ENCODE measurements at regions not wholly inside any gene's neighbourhood (a gene's known extent, or its start where the extent isn't known, plus 50 kb on each side); places are given as distances from the start of the nearest gene placed in this dataset.

- peak; percentile 64 for TF ChIP-seq NFE2L1 (CRISPR knock-in tag; IDR thresholded peaks at IDR 0.05)
These were observed 63.1 kb upstream of the UNC93A start (continued) for GRCh38 chr6:167227984-167228383.

- H3K27ac Mint-ChIP-seq, result peak overlapping the region; percentile 89
- peak overlapping the region; percentile 91 for H3K4me3 Mint-ChIP-seq
These were observed 61.5 kb upstream of the UNC93A start for GRCh38 chr6:167229586-167229985.

GRCh38 chr6:167230288-167230687, 60.8 kb upstream of the UNC93A start:
- Mint-ChIP-seq H3K4me1 (peaks cover 75% of the 10 kb centered on the region), H3K36me3 (peaks cover 52% of the 10 kb centered on the region), H3K27me3 (ENCODE audit: low read depth) (no peaks in the 10 kb centered on the region), H3K9me3 (no peaks in the 10 kb centered on the region), H3K4me3 (peak overlapping the region; percentile 91), H3K27ac (peak overlapping the region; percentile 87)
- ChIA-PET POLR2A (interaction anchor here (1.1 kb wide), 1 partner anchor 8 kb away, joined by 5 read pairs; no protein-coding TSS in a partner anchor), CTCF (interaction anchor here (1.5 to 2.0 kb wide), 2 partner anchors 12 to 14 kb away, joined by 7 read pairs; no protein-coding TSS in a partner anchor)
- DNase-seq (ENCODE audit: low spot score), result no peak
- no peak for ATAC-seq
- TF ChIP-seq TEAD4 (CRISPR knock-in tag; IDR thresholded peaks at IDR 0.05) (no peak), IRF1 (CRISPR knock-in tag; IDR thresholded peaks at IDR 0.05) (no peak), PRRX2 (CRISPR knock-in tag; IDR thresholded peaks at IDR 0.05) (no peak), GABPB1 (CRISPR knock-in tag; IDR thresholded peaks at IDR 0.05) (no peak), ESRRA (CRISPR knock-in tag; IDR thresholded peaks at IDR 0.05; ENCODE audit: borderline replicate concordance) (no peak), ZBTB43 (CRISPR knock-in tag; IDR thresholded peaks at IDR 0.05) (no peak), NR2C2 (CRISPR knock-in tag; IDR thresholded peaks at IDR 0.05) (no peak), CREM (CRISPR knock-in tag; IDR thresholded peaks at IDR 0.05) (no peak), SMAD4 (CRISPR knock-in tag; IDR thresholded peaks at IDR 0.05) (no peak), HMGXB4 (CRISPR knock-in tag; IDR thresholded peaks at IDR 0.05) (no peak), HMGA2 (CRISPR knock-in tag; IDR thresholded peaks at IDR 0.05) (no peak), KAT7 (CRISPR knock-in tag; IDR thresholded peaks at IDR 0.05; ENCODE audit: borderline replicate concordance) (no peak), ZNF281 (CRISPR knock-in tag; IDR thresholded peaks at IDR 0.05) (no peak), CDX4 (CRISPR knock-in tag; IDR thresholded peaks at IDR 0.05; ENCODE audit: borderline replicate concordance) (no peak), RELA (CRISPR knock-in tag; IDR thresholded peaks at IDR 0.05; ENCODE audit: borderline replicate concordance) (no peak)

More at GRCh38 chr6:167229586-167229985, 61.5 kb upstream of the UNC93A start:
- no peaks in the 10 kb centered on the region for H3K9me3 Mint-ChIP-seq
- H3K27me3 Mint-ChIP-seq (ENCODE audit: low read depth), result no peaks in the 10 kb centered on the region
- peaks cover 46% of the 10 kb centered on the region for H3K36me3 Mint-ChIP-seq
- TF ChIP-seq JUN (CRISPR knock-in tag; IDR thresholded peaks at IDR 0.05) (no peak), HMGA2 (CRISPR knock-in tag; IDR thresholded peaks at IDR 0.05) (no peak), PRDM15 (CRISPR knock-in tag; IDR thresholded peaks at IDR 0.05) (no peak), CREM (CRISPR knock-in tag; IDR thresholded peaks at IDR 0.05) (no peak), KAT7 (CRISPR knock-in tag; IDR thresholded peaks at IDR 0.05; ENCODE audit: borderline replicate concordance) (0 out of 2 replicates have a peak, but pooled peaks have one; percentile 43), ESRRA (CRISPR knock-in tag; IDR thresholded peaks at IDR 0.05; ENCODE audit: borderline replicate concordance) (no peak), JAZF1 (CRISPR knock-in tag; IDR thresholded peaks at IDR 0.05) (no peak)
- peaks cover 76% of the 10 kb centered on the region for H3K4me1 Mint-ChIP-seq
- DNase-seq (ENCODE audit: low spot score) (no peak), ATAC-seq (no peak)
- ChIA-PET CTCF (interaction anchor here (1.1 to 2.0 kb wide), 3 partner anchors 11 to 58 kb away, joined by 3 to 7 read pairs (median 7); no protein-coding TSS in a partner anchor), POLR2A (interaction anchor here (0.7 to 1.1 kb wide), 2 partner anchors 9 to 745 kb away, joined by 3 to 5 read pairs; no protein-coding TSS in a partner anchor)
